ENCODE measurements at regions not wholly inside any gene's neighbourhood (a gene's known extent, or its start where the extent isn't known, plus 50 kb on each side); places are given as distances from the start of the nearest gene placed in this dataset.

DNA sequence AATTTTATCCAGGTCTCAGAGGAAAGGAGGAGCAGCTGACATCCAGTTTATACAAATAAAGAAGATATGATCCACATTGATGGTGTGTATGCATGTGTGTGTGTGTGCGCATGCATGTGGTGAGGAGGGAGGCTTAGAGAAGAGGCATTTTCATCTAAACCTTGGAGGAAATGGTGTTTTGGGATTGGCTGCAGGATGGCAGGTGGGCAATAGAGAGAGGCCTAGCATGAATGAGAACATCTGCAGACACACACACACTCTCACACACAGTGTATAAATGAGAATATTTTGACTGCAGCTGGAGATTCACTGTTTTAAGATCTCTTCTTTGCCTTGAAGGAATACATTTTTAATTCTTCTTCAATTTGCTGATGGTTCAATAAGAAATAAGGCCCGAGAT lies 61.7 kb upstream of the TMEM17 start:
- Histone ChIP-seq H3K9me3 (no peaks in the 10 kb centered on the region), H3K4me3 (no peak overlapping the region), H3K27ac (no peak overlapping the region), H3K4me1 (no peaks in the 10 kb centered on the region), H3K36me3 (no peaks in the 10 kb centered on the region), H3K27me3 (no peaks in the 10 kb centered on the region)
- no peak for TF ChIP-seq POLR2A (IDR thresholded peaks at IDR 0.05)
- no peak for TF ChIP-seq CTCF (IDR thresholded peaks at IDR 0.05)
- no peak for DNase-seq
- intact Hi-C loops (cut with DNase I; ENCODE audit: low total_unique reads): no loop called here

- H3K27ac ChIP-seq: no peak overlapping the region
- TF ChIP-seq CTCF (IDR thresholded peaks at IDR 0.05) (no peak), POLR2A (IDR thresholded peaks at IDR 0.05) (no peak)
- H3K9me3 ChIP-seq: no peaks in the 10 kb centered on the region
- H3K4me3 ChIP-seq: no peak overlapping the region
- DNase-seq: no peak
- intact Hi-C loops (cut with DNase I; ENCODE audit: low total_unique reads): no loop called here
- H3K36me3 ChIP-seq: no peaks in the 10 kb centered on the region
- no peaks in the 10 kb centered on the region for H3K27me3 ChIP-seq
- H3K4me1 ChIP-seq: no peaks in the 10 kb centered on the region
These were observed 60.9 kb upstream of the TMEM17 start for GRCh38 chr2:62566847-62567246.

DNA sequence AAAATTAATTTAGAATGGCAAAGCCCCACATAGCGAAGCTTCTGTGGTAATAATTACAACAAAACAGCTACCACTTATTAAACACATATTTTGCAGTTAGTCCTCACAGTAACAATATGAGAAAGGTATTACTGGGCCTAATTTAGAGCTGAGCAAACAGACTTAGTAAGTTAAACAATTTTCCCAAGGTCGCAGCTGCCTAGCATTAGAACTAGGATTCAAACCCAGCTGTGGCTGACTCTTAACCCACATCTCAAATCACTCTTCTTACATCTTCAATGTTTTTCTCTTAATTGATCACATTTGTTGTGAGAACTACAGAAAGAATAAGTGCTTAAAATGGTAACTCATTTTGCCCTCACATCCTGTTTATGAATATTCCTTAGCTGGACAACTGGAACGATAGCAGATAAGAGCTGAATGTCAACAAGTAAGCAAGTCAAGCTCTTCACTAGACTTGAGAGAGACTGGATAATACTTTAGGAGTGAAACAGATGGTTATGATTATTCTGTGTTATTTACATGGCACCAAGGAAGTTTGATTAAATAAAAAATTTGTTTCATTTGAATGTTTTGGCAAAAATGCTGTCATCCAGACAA lies 59.4 kb upstream of the TMEM17 start:
- Histone ChIP-seq H3K36me3 (no peaks in the 10 kb centered on the region), H3K9me3 (no peaks in the 10 kb centered on the region), H3K27me3 (no peaks in the 10 kb centered on the region), H3K4me1 (no peaks in the 10 kb centered on the region), H3K4me3 (no peak overlapping the region), H3K27ac (no peak overlapping the region)
- intact Hi-C loops (cut with DNase I; ENCODE audit: low total_unique reads): no loop called here
- no peak for TF ChIP-seq POLR2A (IDR thresholded peaks at IDR 0.05)
- no peak for TF ChIP-seq CTCF (IDR thresholded peaks at IDR 0.05)
- no peak for DNase-seq

DNA sequence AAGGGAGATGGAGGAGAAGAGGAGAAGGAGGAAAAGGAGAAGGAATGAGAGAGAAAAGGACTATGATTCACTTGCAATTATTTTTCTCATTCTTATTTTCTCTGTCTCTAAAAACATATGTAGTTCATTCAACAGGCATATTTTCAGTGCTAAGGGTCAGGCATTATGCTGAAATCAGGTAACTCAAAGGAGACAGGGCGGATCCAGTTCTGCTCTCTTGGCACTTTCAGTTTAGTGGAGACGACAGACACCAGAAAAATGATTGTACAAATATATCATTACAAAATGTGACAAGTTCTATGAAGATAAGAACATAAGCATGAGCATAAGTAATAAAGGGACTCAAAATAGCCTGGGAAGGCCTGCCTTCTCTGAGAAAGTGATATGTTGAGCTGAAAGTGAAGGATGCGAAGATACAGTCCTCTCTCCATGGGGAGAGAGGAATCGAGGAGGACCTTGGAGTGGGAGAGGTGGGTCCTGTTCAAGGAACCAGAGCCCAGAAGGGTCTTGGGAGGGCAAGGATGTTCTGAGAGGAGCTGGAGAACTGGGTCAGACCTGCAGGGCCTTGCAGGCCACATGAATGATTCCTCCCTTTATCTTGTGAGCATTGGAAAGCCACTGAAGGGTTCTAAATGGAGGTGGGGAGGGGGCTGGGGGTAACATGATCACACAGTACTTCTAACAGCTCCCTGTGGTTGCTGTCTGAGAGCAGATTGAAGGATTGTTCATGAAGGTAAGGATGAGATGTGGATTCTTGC lies 58.6 kb upstream of the TMEM17 start:
- Histone ChIP-seq H3K27me3 (no peaks in the 10 kb centered on the region), H3K36me3 (no peaks in the 10 kb centered on the region), H3K9me3 (no peaks in the 10 kb centered on the region), H3K4me1 (no peaks in the 10 kb centered on the region), H3K4me3 (no peak overlapping the region), H3K27ac (no peak overlapping the region)
- DNase-seq: no peak
- intact Hi-C loops (cut with DNase I; ENCODE audit: low total_unique reads): no loop called here
- TF ChIP-seq CTCF (IDR thresholded peaks at IDR 0.05): no peak
- TF ChIP-seq POLR2A (IDR thresholded peaks at IDR 0.05): no peak

DNA sequence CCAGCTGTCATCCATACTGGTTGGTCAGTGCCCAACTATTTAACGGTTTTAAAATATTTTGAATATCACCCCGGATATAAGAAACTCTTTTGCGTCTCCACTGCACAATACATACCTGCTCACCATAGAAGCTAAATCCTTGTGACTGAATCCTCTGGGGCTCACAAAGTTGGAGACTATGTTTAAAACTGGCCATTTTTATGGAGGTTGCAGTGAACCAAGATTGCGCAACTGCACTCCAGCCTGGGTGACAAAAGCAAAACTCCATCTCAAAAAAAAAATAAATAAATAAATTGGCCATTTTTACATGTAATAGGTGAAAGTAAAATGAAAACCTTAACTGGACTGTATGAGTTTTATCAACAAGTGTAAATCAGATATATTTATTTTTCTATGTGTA lies 55.6 kb upstream of the TMEM17 start:
- no peak overlapping the region for H3K27ac ChIP-seq
- H3K4me1 ChIP-seq: no peaks in the 10 kb centered on the region
- TF ChIP-seq CTCF (IDR thresholded peaks at IDR 0.05) (no peak), POLR2A (IDR thresholded peaks at IDR 0.05) (no peak)
- no peak overlapping the region for H3K4me3 ChIP-seq
- H3K9me3 ChIP-seq: no peaks in the 10 kb centered on the region
- no peaks in the 10 kb centered on the region for H3K36me3 ChIP-seq
- no peak for DNase-seq
- intact Hi-C loops (cut with DNase I; ENCODE audit: low total_unique reads): no loop called here
- no peaks in the 10 kb centered on the region for H3K27me3 ChIP-seq

All from uterus (tissue), 3 donors.